ENCODE measurements at regions not wholly inside any gene's neighbourhood (a gene's known extent, or its start where the extent isn't known, plus 50 kb on each side); places are given as distances from the start of the nearest gene placed in this dataset.

GRCh38 chrX:109843963-109844751, 111.1 kb upstream of the ACSL4 start:
- DNase-seq (ENCODE audit: low read depth, low spot score) = no peak
- no TSS peak for BruUV-seq (replicated peaks)
- no peak for TF ChIP-seq CTCF (IDR thresholded peaks at IDR 0.05)
- TF ChIP-seq POLR2AphosphoS5 (IDR thresholded peaks at IDR 0.05; ENCODE audit: low read depth, low read length) = no peak
- TF ChIP-seq, protein P1, sequence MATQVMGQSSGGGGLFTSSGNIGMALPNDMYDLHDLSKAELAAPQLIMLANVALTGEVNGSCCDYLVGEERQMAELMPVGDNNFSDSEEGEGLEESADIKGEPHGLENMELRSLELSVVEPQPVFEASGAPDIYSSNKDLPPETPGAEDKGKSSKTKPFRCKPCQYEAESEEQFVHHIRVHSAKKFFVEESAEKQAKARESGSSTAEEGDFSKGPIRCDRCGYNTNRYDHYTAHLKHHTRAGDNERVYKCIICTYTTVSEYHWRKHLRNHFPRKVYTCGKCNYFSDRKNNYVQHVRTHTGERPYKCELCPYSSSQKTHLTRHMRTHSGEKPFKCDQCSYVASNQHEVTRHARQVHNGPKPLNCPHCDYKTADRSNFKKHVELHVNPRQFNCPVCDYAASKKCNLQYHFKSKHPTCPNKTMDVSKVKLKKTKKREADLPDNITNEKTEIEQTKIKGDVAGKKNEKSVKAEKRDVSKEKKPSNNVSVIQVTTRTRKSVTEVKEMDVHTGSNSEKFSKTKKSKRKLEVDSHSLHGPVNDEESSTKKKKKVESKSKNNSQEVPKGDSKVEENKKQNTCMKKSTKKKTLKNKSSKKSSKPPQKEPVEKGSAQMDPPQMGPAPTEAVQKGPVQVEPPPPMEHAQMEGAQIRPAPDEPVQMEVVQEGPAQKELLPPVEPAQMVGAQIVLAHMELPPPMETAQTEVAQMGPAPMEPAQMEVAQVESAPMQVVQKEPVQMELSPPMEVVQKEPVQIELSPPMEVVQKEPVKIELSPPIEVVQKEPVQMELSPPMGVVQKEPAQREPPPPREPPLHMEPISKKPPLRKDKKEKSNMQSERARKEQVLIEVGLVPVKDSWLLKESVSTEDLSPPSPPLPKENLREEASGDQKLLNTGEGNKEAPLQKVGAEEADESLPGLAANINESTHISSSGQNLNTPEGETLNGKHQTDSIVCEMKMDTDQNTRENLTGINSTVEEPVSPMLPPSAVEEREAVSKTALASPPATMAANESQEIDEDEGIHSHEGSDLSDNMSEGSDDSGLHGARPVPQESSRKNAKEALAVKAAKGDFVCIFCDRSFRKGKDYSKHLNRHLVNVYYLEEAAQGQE (IDR thresholded peaks at IDR 0.05; ENCODE audit: insufficient read depth in 1 of 2, low read depth in 2 of 2, low read length in 1 of 2) = no peak
- H3K27ac ChIP-seq (ENCODE audit: low read length) = no peak overlapping the region
- ChIA-PET POLR2A (no interaction called here), CTCF (no interaction called here)
- ATAC-seq = no peak
- intact Hi-C loops (cut with micrococcal nuclease; ENCODE audit: unreplicated experiment) = no loop called here
- no peaks in the 10 kb centered on the region; the same call in 1 of the 2 replicates for H3K4me1 ChIP-seq (ENCODE audit: control insufficient read depth, insufficient read depth, low read length)
- no peaks in the 10 kb centered on the region; the same call in 1 of the 2 replicates for H3K36me3 ChIP-seq (ENCODE audit: control insufficient read depth, insufficient read depth, low read length)
- no peaks in the 10 kb centered on the region for H3K27me3 ChIP-seq (ENCODE audit: control insufficient read depth, insufficient read depth, low read length)
- in situ Hi-C loops (cut with HindIII; ENCODE audit: low pct_unique_long_range_greater_than_20kb, low sequenced_read_pairs) = no loop called here
- no peaks in the 10 kb centered on the region for H3K9me3 ChIP-seq (ENCODE audit: control insufficient read depth, insufficient read depth, low read depth, low read length)
- H3K4me3 ChIP-seq (ENCODE audit: low read depth in 2 of 2, low read length in 2 of 2) = no peak overlapping the region

DNA sequence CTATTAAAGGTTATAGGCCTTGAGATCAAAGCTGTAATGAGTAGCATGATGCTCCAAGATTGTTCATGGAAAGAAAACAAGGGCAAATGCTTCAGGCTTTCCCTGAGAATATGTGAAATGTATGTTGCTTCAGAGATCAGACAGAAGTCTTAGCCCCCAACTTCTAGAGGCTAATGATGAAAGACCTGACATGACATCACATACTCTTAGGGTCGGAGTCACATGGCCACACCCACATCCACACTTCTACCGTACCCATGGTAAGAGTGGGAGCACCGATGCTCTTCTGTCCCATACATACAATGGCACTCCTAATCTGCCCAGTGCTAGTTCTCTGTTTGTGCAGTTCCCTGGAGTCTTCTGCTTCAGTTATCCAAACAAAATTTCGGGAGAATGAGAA, 111.9 kb upstream of the ACSL4 start:
- BruUV-seq (replicated peaks) = no TSS peak
- Histone ChIP-seq H3K9me3 (ENCODE audit: control insufficient read depth, insufficient read depth, low read depth, low read length) (no peaks in the 10 kb centered on the region), H3K4me3 (ENCODE audit: low read depth in 2 of 2, low read length in 2 of 2) (no peak overlapping the region), H3K27me3 (ENCODE audit: control insufficient read depth, insufficient read depth, low read length) (no peaks in the 10 kb centered on the region), H3K36me3 (ENCODE audit: control insufficient read depth, insufficient read depth, low read length) (no peaks in the 10 kb centered on the region; the same call in 1 of the 2 replicates), H3K27ac (ENCODE audit: low read length) (no peak overlapping the region), H3K4me1 (ENCODE audit: control insufficient read depth, insufficient read depth, low read length) (no peaks in the 10 kb centered on the region; the same call in 1 of the 2 replicates)
- POLR2A ChIA-PET = no interaction called here
- in situ Hi-C loops (cut with HindIII; ENCODE audit: low pct_unique_long_range_greater_than_20kb, low sequenced_read_pairs) = no loop called here
- intact Hi-C loops (cut with micrococcal nuclease; ENCODE audit: unreplicated experiment) = no loop called here
- no peak for DNase-seq (ENCODE audit: low read depth, low spot score)
- CTCF ChIA-PET = no interaction called here
- no peak for ATAC-seq
- TF ChIP-seq POLR2AphosphoS5 (IDR thresholded peaks at IDR 0.05; ENCODE audit: low read depth, low read length) = no peak
- TF ChIP-seq TCF7L2 (IDR thresholded peaks at IDR 0.05; ENCODE audit: low read depth, low read length) = no peak
- TF ChIP-seq CTCF (IDR thresholded peaks at IDR 0.05) = no peak
- TF ChIP-seq, protein P1 (IDR thresholded peaks at IDR 0.05; ENCODE audit: insufficient read depth in 1 of 2, low read depth in 2 of 2, low read length in 1 of 2) = no peak
- no peak for TF ChIP-seq SIN3A (IDR thresholded peaks at IDR 0.05; ENCODE audit: borderline replicate concordance, insufficient read depth, low read depth, low read length)

All from Panc1 (cell line).